CD1c-positive myeloid dendritic cell (primary cell): ENCODE measurements at regions not wholly inside any gene's neighbourhood (a gene's known extent, or its start where the extent isn't known, plus 50 kb on each side); places are given as distances from the start of the nearest gene placed in this dataset.

Source experiments
- DNase-seq: peaks from one replicate; pipeline ENCODE4 v3.0.0-alpha.2; 2016; ENCODE audit errors: extremely low spot score

DNA sequence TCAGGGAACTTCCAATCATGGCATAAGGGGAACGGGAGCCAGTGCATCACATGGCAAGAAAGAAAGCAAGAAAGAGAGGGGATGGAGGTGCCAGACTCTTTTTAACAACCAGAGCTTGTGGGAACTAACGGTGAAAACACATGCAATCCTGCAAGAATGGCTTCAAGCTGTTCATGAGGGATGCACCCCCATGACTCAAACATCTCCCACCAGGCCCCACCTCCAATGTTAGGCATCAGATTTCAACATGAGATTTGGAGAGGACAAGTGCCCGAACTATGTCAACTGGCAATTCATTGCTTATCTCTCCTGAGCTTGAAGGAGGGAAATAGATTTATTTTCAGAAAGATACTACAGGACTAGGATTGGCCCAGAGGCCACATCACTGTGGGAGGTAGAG, 270.0 kb downstream of the SLC4A3 start:
- no peak for DNase-seq

DNA sequence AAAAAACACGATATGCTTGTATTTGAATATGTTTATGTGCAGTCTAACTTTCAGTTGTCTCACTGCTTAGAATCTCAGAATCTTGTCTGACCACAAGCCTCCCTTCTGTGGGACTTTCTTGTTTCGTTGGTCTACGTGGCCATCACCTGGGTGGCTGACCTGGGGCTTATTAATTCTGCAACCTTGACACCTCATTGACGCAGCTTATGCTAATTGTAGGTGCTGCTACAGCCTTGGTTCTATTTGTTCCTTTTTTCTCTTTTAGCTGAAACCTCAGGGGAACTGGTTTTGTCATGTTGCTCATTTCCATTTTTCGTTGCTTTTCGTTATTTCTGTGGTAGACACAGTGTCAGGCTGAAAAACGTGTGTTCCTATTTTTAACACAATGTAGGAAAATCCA, 273.7 kb downstream of the SLC4A3 start:
- no peak for DNase-seq

DNA sequence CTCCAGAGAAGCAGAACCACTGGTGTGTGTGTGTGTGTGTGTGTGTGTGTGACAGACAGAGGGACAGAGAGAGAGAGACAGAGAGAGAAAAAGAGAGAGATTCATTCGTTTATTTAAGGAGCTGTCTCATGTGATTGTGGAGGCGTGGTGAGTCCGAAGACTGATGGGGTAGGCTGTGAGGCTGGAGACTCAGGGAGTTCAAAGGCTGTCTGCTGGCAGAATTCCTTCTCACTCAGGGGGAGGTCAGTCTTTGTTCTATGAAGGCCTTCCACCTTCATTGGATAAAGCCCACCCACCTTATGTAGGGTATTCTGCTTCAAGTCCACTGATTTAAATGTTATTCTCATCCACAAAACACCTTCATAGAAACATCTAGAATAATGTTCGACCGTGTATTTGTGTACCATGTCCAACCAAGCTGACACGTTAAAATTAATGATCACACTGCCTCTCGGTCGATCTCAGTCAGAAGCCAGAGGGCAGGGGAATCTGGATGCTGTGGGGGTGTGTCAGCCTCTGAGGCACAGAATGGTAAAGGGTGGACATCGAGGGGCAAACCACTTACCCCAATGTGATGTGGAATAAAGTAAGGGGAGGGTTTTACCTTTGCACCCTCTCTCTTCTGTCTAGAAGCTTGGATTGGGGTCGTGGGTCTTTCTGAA, 275.6 kb downstream of the SLC4A3 start:
- DNase-seq: no peak

DNA sequence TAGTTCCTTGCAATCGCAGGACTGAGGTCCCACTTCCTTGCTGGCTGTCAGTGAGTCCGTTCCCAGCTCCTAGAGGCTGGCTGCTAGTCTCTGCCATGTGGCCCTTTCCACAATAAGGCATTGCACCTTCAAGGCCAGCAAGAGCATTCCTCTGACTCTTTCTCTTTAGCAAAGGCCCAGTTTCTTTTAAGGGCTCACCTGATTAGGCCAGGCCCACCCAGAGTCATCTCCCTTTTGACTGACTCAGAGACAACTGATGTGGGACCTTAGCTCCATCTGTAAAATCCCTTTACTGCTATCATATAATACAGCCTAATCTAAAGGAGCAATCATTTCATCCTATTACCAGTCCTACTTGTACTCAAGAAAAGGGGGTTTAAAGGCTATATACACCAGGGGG, 278.2 kb downstream of the SLC4A3 start:
- no peak for DNase-seq

DNA sequence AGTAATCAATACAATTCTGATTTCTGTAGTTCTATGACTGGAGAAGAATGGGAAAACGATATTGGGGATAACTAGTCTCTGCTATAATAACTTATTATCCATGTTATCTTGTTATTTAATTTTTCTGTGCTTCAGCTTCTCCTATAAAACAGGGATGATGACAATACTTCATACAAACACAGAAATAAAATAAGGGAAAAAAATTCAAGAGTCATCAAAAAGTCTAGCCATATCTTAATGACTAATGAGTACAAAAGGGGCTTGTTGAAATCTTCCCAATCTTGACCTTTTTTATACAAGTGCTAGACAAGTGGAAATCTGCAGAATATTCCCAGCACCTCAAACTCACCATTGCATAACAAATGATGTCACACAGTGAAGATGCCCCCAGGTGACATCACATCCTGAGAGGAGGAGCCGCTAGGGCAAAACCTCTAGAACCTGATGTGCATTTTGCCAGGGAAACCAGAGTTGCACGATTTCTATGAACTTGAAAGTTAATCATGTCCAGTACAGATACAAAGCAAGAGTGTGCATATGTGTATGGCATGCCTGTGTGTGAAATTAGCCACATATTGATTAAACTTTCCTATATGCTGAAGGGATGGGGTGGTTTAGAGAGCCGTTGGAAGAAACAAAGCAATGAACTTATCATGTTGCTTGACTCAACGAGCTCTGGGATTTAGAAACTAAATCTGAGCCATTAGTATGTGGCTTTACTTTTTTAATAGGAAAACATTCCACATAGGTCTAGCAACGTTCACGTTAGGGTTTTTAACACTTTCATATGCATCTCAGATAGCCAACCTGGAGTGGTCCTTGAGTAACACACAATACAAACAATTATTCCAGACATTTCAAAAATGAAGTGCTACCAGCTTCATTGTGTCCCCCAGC, 278.9 kb downstream of the SLC4A3 start:
- no peak for DNase-seq

DNA sequence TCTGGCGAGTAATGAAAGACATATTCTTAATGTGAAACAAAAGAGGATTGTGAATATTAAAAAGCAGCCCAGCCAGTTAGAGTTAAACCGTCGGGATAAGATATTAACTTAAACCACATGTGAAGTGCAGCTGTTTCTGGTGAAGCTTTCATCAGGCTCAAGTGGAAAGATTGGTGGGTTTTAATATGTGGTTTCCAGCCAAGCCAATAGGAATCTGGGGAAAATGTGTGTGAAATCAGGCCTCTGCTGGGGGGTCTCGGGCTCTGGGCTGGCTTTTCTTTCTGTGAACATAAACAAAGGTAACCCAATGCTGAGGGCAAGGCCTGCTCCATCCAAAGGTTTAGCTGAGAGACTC, 279.6 kb downstream of the SLC4A3 start:
- DNase-seq: no peak

DNA sequence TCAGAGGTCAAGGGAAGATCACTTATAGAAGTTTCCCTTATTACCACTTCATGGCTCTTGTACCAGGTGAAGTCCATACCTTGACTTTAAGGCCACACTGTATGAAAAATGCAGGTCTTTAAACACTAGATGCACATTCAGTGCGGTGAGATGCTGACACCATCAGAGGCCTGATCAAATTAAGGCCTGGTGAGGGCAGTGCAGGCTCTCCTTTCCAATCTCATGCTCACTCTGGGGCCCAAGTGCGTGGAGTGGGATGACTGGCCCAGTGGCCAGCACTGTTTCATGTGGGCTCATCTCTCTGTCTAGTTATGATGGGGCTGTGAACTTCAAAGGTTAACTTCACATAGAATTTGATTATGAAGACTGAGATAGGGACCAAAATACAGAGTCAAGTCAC, 281.1 kb downstream of the SLC4A3 start:
- no peak for DNase-seq

DNA sequence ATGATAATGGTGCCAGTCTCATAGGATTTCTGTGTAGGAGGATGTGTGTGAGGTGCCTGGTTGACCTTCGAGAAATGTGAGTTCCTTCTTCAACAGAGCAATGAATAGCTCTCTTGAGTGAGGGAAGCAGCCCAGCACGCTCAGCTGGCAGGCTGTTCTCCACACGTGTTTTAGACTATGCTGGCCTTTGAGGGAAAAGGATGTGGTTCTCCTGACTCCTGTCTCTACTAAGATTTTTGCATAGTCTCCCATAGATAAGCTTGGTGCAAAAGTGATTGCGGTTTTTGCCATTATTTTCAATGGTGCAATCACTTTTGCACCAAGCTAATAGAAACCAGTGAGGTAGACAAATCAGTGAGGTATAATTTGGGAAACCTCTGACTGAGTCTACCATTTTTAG, 284.1 kb downstream of the SLC4A3 start:
- no peak for DNase-seq

DNA sequence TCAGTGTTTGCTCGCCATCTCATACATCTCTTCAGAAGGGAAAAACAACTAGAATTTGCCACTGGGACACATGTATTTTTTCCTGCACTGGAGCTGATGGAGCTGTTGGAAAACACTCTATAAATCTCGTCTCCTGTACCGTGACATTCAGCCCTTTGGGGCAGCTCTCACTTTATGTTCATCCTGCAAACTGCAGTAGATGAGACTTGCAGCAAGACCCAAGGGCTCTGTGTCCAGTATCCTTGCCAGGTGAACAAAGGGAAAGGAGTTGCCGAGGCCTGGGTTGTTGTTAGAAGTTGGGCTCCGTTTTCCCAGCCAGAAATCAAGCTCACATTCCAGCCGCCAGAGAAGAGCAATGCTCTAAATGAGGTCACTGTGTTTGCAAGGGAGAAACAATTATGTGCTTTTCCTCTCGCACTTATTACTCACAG, 285.1 kb downstream of the SLC4A3 start:
- no peak for DNase-seq

DNA sequence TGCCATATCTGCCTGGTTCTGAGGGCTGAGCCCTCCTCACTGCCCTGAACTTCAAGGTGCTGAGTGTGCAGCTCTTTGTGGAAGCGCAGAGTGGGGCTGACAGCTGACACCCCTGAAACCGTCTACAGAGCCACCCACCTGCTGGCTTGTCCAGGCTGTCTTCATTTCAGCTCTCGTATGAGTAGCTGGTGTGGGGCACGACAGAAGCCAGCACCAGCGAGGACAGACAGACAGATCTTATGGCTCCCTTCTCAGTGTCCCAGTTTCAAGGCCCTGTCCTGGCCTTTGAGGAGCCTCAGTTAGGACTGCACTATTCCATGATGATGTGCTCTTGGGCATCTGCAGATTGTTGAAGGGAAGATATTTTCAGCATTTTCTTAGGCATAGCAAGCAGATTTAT, 287.1 kb downstream of the SLC4A3 start:
- DNase-seq: no peak

DNA sequence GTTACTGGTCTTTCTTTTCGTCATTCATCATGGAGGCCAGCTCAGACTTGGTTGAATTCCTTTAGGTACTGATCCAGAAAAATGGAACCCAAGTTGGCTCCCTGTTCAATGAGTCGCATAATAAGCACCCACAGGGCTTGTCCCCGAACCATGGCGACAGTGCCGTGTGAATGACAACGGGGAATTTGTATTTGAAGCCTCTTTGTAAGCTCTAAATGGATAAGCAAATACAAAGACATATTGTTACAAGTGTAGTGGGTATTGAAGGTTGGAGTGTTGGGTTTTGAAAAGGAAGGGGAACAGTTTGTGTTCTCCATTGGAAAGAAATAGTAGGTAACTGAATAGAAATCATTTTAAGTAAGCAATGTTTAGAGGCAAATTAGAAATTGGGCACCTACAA, 288.9 kb downstream of the SLC4A3 start:
- DNase-seq: no peak

DNA sequence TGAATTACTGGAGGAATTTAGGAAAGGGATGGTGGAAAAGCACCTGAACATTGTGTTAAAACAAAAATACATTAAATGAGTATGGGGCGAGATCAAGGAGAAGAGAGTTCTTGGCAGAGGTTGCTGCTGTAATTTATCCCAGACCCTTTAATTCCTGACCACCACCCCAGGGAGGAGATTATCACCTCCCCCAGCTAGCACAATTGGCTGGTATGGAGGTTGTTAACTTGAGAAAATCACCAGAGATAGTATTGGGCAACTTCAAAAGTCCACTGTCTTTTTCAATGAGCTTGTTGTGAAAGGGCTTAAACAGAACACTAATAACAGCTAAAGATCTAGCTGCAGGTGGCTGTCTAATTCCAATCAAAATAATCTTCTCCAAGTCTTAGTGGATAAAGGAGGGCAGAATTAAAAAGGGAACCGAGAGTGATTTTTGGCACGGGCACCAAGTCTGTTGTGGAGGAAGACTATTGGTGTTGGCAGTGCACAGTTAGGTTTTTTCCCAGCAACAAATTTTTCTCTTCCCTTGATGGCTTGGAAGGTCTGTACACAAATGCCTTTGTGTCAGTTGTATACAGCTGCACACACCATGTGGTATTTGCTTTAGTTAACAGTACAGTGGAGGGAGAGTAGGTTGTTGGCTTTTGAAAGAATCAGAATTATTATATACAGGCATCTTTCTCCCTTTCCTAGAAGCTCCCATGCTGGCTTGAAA, 289.5 kb downstream of the SLC4A3 start:
- DNase-seq: no peak

DNA sequence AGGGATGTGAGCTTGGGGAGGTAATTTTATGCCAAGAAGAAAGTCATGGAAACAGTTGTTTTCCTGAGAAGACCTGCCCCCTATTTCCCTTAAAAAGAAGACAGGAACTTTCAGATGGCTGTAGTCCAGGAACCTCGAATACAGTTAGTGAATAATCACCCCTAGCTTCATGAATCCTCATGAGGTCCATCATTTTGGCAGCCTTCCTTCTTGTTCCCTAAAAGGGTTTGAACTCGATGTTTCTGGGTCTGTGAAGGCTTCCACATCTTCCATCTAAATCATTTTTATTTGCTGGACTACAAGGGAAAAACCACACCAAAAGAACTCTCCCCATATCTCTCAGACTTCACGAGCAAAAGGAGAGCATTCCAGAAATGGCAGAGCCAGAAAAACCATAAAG, 290.8 kb downstream of the SLC4A3 start:
- no peak for DNase-seq

DNA sequence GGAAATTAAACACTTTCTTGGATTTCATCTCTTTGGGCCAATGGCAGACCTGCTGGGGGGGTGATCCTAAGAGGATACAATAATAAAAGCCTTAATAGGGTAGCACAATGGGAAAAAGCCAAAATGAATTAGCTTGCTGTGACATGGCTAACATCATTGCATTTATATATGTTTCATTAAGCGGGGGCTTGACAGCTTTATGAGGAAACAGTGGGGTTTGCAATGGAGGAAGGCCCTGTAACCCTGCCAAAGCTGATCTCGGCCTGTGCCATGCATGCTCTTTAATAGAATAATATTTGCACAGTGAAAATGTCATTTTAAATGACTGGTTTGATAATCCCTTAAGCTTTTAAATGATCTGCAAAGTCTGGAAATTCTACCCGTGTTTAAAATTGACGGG, 291.5 kb downstream of the SLC4A3 start:
- no peak for DNase-seq

DNA sequence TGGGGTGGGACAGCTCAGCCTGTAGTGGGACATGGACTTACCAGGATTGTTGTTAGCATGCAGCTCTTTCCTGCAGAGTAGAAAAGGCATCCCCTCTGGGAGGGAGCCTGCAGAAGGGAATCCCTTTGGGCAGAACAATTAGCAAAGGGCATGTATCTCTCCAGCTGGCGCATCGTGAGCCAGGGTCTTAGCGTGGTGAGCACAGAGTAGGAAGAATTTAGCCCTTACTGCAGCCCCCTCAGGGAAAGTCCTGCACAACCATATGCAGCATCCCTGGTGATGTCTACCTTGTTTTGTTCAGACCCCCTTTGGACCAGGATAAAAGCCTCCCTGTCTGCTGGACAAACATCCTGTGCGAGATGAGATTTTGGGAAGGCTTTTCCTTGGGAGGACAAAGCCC, 292.1 kb downstream of the SLC4A3 start:
- no peak for DNase-seq

DNA sequence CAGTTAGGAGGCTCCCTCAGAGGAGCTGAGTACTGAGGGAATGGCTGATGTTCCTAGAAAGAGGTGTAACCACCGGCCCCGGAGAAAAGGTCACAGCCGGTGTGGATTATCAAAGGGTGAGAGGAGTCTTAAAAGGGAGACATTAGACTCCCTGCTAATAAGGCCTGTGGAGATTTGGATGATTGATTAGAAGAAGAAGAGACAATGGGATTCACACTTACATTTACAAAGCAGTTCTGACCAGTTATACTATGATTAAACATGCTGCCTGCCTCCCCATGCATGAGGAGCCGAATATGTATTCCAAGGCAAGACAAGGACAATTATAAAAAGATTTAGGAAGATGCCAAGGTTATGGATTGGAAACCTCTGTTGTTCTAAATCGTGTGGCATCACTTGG, 302.4 kb downstream of the SLC4A3 start:
- no peak for DNase-seq

DNA sequence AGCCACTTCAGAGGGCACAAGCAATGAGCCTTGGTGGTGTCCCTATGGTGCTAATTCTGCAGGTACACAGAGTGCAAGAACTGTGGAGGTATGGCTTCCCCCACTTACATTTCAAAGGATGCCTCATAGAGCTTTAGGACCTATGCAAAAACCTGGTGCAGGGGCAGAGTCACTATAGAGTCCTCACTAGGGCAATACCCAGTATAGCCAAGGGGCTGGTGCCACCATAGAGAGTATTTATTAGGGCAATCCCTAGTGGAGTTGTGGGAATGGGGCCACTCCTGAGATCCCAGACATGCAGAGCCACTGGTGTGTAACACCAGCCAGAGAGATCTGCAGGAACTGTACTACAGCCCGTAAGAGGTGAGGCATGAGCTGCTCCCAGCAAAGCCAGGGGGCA, 312.2 kb downstream of the SLC4A3 start:
- no peak for DNase-seq

DNA sequence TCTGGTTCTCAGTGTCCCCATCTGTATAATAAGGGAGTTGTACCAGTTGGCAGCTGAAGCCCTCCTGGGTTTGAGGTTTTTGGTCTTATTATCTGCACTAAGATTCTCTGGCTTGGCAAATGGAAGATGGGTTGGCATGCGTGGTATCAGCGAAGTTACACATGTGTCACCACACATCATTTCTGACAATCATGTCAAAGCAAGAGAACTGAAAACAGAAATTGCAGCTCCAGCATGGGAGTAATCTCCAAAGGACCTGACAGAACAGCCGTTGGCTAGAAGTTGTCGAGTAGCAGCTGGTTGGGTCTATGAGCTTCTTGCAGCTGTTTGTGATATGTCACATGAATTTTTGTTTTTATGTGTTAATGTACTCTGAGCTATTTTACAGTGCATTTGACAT, 317.4 kb downstream of the SLC4A3 start:
- no peak for DNase-seq

DNA sequence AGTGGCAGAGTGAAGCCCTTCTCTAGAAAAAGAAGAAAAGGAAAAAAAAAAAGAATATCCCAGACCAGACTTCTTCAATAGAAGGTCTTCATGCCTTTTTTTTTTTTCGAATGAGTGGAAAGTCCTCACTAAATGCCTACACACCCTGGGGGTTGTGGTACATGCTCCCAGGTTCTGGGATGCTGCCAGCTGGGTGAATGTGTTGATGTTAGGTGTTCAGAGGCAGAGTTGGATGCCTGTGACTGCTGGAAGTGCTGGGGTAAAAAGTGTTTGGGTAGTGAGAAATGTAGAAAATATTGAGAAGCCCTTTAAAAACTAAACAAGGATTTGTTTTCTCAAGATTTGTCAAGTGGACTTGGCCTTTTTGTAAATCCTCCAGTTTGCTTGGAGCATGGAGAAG, 318.6 kb downstream of the SLC4A3 start:
- no peak for DNase-seq

DNA sequence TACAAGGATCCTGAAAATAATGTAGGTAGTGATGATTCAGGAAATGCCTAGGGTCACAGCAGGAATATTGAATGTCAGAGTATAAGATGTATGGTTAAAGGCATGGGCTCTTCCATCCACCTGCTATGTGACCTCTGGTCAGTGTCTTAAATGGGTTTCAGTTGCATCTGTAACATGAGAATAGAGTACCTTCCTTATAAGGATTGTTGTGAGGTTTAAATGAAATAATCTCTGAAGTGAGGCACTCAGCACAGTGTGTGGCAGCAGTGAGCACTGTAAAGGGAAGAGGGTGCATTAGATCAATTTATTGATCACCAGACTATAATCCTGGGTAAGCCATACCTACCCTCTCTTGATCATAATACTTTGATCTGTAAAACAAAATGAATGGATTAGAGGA, 319.1 kb downstream of the SLC4A3 start:
- no peak for DNase-seq

DNA sequence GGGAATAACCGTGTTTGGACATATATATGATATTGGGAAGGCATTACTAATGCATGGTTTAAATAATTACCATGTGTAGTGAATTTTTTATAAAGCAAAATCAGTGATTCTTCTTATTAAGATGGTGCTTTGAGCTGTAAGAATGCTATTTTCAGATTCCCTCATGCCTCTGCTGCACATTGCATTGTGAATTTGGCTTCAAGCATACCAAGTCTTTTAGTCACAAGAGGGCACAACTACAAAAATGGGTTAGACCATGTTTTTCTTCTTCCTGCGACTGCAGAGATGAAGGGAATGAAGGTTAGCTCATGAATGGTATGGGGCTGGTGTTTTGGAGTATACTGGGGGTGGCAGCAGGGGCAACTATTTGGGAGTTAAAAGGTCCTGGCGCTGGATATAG, 320.1 kb downstream of the SLC4A3 start:
- DNase-seq: no peak

DNA sequence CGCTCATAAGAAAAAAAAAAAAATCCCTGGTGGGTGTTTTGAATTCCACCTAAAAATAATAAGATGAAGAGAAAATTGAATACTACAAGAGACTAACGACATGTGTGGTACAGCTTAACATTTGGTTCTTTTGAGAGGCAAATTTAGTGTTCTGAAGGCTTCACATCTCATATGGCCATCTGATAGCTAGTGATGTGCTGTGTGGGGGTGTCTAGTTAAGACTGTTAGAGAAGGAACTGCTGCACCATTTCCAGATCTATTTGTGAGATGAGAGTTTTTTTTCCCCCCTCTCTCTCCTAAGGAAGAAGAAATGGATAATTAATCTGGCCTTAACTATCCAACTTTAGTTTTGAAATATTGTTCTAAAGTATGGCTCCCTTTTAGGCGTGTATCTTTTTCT, 321.6 kb downstream of the SLC4A3 start:
- DNase-seq: no peak

DNA sequence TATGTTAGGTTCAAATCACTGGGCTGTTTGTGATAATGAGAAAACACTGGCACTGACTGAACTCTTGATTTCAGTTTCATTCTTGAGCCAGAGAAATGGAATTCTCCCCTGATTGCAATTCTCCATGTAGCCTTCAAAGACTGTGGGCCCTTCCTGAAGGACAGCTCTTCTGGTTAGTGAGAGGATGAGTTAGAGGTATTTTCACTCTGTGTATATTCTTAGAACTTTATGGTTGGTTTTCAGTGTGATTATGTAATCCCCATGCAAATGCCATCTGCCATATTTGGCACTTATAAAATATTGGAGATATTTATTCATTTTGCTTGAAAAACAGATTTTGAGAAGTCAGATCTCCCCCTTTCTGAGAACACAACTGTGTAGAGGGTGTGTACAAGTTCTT, 323.7 kb downstream of the SLC4A3 start:
- DNase-seq: no peak
